Glomerular visceral epithelial cell (primary cell): ENCODE measurements at regions not wholly inside any gene's neighbourhood (a gene's known extent, or its start where the extent isn't known, plus 50 kb on each side); places are given as distances from the start of the nearest gene placed in this dataset.
A peak's percentile ranks its signal among the peaks of the same experiment; 100 is the strongest.

Source experiments
- DNase-seq: peaks from one replicate; pipeline ENCODE4 v3.0.0-alpha.2; 2016; ENCODE audit errors: extremely low spot score

DNA sequence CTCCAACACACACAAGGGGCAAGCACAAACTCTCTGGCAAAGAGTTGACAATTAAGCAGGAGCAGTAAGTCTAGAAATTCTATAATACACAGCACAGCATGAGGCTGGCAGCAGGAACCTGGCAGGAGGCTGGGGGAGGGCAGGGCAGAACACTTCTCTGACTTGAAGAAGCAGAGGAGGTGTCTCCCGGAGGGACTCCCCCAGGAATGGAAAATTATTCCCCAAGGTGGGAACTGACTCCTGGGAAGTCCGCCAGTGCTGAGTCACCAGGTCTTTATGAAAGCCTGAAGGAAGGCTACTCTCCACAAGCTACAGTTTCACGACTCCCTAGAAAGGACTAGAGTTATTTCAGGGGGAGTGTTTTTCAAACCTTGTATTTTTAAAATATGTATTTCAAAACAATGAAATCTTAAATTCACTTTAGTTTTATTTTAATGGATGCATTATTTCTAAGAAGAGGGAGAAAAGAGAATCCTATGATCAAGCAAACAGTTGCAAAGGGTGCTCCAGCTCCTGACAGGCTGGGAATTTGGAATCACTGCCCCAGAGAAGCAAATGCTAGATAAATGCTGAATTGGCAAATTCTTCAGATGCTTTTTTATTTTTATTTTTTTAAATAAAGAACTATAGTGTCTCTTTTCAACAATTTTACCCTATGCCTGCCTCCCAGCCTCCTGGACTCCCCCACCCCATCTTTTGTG is 192.8 kb downstream of the LY86 start:
- DNase-seq, result peak; percentile 77

DNA sequence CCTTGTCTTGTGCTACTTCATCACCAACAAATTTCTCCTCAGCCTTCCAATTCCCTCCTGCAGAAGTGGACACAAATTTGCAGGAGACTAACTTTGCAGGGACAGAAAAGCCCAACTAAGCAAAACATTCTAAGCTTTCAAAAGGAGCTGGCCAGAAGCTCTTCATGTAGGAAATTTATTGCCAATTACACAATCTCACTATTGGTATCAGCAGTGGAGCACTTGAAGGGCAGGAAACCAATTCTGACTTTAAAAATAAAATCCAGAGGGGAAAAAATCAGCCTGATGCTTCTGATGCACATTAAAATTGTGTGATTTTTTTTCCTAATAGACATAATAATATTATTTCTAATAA is 193.3 kb downstream of the LY86 start:
- DNase-seq, result no peak

DNA sequence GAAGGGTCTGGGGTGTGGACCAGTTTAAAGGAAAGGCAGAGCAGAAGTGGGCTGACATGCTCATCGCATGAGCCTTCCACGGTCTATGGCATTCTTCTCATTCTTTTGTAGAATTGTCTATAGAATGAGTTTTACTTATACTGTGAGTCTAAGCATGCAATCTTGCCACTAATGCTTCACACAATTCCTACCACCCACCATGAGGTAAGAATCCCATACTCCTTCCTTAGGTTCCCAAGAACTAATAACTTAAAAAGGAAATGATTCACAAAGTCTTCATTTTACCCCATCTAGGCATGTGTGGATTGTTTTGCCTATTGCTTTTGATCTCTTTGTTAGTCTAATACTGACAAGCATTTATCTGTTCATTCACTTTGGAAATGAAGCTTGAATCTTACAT is 195.2 kb downstream of the LY86 start:
- DNase-seq, result no peak

DNA sequence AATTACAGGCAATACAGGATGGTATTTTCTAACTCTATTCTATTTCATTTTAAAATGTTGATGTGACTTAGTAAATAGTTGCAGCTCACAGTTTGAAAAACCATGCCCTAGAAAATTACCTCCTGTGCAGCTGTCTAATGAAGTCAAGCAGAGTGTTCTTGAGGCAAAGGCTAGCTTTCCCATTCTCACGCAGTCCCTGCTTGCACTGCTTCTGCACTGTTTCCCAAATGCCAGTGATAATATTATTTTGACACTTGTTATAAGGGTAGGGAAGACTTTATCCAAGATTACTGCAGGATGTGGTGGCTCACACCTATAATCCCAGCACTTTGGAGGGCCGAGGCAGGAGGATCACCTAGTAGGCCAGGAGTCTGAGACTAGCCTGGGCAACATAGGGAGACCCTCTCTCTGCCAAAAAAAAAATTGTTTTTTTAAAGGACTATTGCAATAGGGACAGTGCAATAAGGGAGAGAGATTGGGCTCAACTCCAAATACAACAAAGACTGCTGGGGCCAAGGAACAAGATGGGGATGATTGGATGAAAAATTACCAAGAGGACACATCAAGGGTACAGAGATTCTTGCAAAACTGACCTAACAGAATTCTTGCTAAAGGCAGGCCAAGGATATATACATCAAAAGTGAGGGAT is 196.1 kb downstream of the LY86 start:
- DNase-seq, result no peak

DNA sequence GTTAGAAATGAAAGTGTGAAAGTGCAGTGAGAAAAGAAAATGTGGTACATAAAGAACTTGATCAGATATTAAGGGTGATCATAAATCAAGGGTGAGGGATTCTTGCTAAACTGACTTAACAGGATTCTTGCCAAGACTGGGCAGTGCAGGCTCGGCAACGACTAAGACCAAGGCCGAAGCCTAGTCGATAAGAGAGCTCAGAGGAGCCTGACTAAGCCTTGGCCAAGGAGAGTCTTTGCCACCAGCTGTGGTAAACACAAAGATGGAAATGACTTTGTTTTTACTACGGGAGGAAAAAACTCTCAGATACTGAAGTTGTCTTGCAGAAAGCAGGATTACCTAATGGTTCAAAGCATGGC is 196.6 kb downstream of the LY86 start:
- DNase-seq, result no peak

DNA sequence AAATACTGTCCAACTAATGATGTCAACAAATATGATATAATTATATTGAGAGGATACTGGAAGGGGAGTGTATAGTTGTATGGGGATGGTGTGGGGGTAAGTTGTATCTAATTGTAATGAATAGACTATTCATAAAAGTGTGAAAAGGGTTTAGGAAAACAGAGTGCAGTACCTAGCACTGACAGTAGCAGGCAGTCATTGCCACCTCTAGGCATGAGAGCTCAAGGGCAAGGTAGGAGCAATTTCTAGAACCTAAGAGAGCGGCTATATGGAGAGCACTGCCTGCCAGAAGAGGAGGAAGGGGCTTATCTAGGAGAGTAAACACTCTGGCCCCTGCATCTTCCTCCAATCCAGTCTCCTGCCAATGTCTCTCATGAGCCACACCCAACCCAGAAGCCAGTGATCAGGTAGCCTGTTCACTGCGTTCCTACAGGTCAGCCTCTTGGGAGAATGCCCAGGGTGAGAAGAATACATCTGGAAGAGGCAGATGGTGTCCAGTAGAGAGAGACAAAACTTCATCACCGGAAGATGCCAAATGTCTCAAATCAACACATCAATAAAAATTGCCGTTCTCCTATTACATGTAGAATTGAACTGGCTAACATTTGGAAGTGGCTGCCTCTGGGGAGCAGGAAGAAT is 200.0 kb downstream of the LY86 start:
- no peak for DNase-seq

DNA sequence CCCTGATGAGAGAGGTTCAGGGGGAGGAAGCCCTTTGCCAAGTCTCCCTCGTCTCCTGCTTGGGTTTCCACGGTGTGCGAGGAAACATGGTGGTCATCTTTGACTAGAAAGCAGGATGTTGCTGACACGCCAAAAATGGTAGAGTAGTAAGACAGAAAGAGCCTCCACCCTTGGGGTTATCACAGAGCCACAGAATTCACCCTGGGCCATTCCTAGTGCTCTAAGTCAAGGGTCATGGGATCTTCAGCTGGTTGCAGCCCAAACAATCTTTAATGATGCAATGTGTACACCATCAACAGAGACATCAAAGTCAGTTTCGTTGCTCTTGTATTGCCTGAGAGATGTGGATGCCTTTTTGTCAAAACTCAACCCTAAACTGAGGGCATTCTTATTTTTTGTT is 201.9 kb downstream of the LY86 start:
- DNase-seq, result no peak

DNA sequence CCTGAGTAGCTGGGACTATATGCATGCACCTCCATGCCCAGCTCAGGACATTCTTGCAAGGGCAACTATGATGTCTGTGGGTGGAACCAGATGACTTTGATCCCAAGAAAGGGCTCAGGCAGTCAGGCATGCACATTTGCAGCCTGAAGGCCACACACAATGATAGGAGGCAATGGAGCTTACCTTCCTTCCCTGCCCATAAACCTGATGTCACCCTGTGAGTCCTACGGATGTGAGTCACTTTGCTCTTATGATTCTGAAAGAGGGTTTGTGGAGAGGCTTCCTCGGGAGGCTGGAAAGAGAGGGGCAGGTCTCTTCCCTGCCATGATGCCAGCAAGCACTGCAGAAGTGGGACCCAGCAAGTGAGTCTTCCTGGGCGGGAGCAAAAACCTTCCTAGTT is 202.4 kb downstream of the LY86 start:
- DNase-seq, result peak; percentile 88

DNA sequence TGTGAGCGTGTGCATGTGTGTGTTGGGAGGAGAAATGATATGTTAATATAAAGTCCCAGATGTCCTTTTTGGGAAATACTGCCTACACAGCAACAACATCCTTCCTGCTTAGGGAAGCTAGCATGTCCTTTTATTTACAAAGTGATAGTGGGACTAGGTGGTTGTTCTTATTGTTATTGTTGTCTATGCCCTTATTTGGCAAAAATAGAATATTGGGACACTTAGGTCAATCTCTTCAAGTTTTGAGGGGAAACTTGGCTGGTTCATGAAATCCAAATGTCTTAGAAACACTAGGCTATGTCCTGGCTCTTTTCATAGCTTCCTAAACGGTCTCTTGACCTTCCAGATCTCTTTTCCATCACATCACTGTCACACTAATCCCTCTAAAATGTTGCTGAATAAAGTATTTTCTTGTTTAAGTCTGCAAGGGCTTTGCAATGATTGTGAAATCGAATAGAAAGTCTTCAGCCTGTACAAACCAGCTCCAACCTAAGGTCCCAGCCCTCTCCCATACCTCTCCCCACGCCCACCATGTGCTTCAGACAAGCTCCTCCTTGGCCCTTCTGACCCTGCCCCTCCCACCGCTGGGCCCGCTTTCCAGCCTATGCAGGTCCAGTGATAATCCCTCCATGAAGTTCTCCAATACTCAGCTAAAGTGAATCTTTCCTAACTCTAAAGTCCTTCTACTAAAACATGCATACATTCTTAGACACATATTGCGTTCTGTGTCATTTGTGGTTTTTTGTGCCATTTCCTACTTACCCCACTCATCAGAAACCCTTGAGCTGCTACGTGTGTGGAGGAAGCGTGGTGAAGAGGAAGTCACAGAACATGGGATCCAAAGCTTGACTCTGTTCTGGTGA is 205.1 kb downstream of the LY86 start:
- DNase-seq, result no peak

DNA sequence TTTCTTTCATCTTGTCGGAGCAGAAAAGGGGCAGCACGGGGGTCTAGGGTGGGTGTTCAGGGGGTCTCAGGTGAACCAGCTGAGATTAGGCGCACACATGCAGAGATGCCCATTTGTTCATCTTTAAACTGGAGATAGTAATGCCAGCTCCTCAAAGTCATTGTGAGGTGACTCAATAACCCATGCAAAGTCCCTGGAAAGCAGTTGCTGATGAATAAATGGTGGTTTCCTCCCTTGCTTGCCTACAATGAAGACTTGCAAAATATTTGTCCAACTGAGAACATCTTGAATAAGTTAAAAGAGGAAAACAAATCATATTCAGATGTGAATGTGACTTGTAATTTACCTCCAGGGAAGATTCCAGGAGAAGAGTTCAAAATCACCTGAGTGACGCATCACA is 206.9 kb downstream of the LY86 start:
- no peak for DNase-seq

DNA sequence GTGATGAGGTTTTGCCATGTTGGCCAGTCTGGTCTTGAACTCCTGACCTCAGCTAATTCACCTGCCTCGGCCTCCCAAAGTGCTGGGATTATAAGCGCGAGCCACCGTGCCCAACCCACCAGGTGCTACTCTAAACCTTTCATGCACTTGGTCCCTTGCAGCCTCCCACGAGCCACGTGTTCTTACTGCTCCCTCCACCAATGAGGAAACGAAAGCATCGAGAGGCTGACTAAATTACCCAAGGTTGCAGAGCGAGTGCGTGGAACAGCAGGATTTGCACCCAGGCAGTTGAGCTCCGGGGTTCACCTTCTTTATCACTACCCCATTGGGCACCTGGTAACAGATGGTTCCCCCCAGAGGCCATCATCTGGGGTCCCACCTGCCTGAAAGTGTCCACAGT is 208.3 kb downstream of the LY86 start:
- DNase-seq, result no peak

DNA sequence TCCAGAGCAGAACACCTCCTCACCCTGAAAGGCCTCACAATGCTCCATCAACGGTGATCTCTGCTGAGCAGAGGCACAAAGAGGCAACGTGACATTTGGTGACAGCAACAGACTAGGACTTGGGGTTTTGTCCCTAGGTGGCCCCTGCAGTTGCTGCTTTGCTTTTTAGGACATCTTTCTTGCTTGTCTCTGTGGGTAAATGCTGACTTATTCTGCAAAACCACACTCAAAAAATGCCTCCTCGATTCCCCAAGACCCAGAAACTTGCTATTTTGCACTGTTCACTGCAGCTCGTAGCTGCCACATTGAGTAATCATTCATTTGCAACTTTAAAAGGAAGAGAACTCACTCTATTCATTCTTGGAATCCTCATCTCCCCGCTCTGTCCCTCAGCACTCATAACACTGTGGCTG is 209.9 kb downstream of the LY86 start:
- DNase-seq, result no peak

DNA sequence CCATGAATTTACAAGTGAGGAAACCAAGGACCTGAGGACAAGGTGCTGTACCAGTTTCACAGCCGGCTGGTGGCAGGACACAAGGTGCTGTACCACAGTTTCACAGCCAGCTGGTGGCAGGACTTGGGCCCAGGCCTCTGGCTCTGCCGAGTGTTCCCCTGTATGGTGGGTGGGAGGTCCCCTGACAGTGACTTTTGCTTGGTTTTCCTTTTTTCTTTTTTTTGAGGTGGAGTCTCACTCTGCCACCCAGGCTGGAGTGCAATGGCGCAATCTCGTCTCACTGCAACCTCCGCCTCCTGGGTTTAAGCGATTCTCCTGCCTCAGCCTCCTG is 212.4 kb downstream of the LY86 start:
- DNase-seq, result no peak

DNA sequence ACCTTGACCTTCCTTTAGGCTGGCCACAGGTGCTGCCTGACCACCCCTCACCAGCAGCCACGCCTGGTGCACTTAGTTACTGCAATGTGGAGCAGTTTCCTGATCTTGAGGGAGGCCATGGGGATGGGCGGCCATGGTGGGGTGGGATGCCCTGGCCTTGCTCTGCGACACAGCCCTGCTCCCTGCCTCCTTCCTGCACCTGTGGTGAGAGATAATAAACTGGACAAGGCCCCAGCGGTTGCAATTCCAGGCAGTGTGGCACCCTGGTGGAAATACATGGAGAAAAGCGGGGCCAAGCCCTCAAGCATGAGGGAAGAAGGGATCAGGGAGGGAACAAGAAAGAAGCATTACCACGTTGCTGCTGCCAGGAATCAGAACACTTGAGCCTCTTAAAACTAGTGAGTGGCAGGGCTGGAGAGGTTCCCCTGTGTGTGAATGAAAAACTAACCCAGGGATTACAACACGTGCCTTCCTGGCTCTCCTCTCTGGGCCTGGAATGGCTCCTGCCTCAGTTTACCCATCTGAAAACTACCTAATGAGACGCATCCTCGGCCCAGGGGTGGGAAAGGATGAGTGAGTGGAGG is 213.2 kb downstream of the LY86 start:
- no peak for DNase-seq

DNA sequence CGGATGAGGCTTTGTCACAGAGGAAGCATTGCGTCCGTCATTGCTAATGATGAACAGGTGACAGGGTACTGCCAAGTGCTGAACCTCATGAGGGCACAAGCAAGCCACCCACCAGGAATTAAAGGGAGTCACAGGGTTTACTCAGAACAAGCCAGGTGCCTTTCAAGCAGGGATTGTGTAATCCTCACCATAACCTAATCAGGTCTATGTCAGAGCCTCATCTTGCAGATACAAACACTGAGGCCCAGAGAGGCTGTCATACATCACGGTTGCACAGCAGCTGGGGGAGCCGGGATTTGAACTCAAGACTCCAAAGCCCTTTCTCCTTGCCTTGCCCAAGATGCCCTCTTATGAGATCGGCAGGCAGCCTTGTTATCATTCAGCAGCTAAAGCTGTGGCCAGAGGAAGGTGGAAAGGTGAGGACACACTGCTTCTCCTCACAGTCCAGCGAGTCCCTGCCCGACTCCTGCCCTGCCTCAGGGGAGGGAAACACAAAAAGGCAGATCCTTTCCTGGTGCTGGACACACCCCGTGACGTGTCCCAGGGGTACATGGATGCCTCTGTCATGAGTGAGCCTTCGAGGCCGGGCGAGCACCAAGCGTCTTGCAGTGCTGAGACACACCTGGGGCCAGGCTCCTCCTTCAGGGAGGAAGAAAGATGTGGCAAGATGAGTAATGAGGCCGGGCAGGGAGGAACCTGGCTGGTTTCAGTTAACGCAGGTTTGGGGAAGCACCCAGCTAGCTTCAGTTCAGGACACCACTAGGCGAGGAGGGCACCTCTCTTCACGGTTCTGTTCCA is 214.9 kb downstream of the LY86 start:
- DNase-seq, result no peak

DNA sequence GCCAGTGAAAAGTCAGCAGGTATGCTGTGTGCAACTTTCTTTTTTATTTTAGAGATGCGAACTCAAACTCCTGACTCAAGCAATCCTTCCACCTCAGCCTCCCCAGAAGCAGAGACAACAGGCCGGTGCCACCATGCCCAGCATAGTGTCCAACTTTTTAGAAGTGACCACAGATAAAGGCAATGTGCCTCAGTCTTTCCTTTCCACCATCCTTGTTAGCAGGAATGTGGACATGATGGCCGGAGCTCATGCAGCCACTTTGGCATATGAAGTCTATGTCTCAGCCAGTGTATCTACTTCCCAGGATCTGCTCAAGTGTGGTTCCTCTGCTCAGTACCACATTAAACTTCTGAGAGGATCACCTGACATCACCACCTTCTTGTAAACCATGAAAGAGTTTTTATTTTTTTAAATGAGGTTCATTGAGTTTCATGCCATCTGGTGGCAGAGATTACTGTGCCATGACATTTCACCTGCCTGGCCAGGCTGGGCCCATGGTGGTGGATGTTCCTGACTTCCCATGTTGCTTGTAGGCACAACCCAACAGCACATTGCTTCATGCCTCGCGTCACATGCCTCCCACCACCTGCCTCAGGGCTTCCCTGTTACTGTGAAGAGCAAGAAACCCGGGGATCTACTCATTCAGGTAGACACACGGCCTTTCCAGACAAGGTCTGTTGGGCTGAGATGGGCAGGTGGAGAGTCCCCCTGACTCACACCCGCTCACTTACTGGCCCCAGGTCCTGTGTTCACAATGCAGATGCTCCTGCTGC is 216.5 kb downstream of the LY86 start:
- no peak for DNase-seq

DNA sequence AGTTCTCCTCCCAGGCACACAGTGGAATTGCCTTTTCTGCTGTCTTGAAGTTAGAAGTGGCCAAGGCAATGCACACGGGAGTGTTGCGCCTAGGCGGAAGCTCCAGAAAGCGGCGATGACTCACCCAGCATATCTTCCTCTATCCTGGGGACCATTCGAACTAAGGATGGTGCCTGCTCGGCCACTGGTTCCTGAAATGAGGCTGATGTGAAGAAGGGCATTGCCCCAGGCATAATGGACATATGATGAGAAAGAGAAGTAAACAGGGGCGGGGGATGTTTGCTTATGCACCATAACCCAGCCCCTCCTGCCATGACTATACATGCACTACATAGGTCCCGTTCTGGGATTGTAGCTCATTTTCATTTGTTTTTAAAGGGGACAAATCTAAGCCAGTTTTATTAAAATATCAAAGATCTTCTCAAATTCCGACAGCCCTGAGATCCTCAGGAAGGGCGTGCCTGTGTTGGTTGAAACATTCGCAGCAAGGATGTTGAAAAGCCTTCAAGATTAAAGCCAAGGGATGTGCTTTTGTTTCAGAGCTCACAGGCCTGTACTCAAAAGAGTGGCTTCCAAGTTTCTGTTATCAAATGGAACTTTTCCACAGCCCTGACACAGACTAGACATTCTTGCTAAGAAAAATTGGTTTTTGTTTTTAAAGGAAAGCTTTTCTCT is 218.5 kb downstream of the LY86 start:
- DNase-seq, result no peak

DNA sequence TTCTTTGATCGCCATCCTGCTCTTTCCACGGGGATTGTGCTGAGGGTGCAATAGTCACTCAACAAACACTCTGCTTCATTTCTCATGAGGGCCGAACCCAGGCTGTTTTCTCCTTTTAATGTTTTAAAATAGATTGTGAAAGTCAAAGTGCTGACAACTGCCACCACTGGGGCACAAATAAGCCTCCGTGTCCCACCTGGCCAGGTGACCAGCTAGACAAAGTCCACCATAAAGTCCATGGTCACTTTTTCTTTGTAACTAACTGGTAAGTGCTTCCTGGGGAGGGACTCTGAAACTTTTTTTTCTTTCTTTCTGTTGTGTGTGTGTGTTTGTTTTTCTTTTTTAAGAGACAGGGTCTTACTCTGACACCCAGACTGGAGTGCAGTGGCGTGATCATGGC is 219.8 kb downstream of the LY86 start:
- no peak for DNase-seq

DNA sequence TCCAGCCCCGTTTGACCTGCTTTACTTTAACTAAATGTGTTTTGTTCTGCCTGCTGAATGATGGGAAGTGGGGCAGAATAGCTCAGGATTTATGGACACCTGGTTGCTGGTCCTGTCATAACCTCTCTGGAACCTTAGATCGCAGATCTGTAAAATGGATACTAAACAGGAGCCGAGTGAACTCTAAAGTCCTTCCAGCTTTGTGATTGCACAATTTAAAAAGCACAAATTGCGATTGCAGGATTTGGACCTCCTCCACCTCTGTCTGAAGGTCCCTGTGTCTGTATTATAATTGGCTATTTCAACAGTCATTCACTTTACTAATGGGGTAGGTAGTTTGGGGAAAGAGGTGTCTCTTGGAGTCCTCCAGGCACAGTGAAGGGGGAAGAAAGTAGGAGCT is 220.4 kb downstream of the LY86 start:
- no peak for DNase-seq

DNA sequence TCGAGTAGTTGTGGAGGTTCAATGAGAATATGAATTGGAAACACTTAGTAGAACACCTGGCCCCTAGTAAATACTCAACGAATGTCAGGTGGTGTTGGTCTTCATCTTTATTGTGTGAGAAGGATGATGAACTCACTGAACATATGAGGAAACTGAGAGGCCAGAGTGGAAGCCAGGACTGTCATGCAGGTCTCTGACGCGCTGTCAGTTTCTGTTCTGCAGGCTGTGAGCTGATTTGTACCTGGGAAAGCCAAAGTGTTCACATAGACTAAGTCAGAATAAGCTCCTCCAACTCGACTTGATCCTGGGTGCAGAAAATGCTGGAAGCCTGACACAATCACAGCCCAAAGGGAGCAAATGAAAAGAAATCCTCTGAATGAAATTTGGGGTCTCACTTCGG is 222.2 kb downstream of the LY86 start:
- no peak for DNase-seq
